A673 (cell line): ENCODE measurements at regions not wholly inside any gene's neighbourhood (a gene's known extent, or its start where the extent isn't known, plus 50 kb on each side); places are given as distances from the start of the nearest gene placed in this dataset.

ENCODE experiments used
- CTCF ChIP-seq: fragments of 300-800, 200-600 bp; sonication (generic); conservative IDR thresholded peaks from 2 replicates; pipeline ENCODE4 v1.5.1; 2017; ENCODE audit warnings: low read depth, mild to moderate bottlenecking, antibody characterized with exemption, low read length, moderate library complexity, mixed read lengths
- EZH2 ChIP-seq: fragments of 200-600 bp; sonication (generic); IDR thresholded peaks from 2 replicates; pipeline ENCODE4 v1.6.1; 2017; ENCODE audit warnings: borderline replicate concordance, low read depth, mild to moderate bottlenecking, mixed read lengths, antibody characterized with exemption, low read length; ENCODE audit not compliant: poor library complexity, severe bottlenecking

GRCh38 chr5:27124590-27124989 lies 86.2 kb upstream of the CDH9 start:
- TF ChIP-seq CTCF (peak; percentile 49), EZH2 (no peak)
